ENCODE measurements at regions not wholly inside any gene's neighbourhood (a gene's known extent, or its start where the extent isn't known, plus 50 kb on each side); places are given as distances from the start of the nearest gene placed in this dataset.

DNA sequence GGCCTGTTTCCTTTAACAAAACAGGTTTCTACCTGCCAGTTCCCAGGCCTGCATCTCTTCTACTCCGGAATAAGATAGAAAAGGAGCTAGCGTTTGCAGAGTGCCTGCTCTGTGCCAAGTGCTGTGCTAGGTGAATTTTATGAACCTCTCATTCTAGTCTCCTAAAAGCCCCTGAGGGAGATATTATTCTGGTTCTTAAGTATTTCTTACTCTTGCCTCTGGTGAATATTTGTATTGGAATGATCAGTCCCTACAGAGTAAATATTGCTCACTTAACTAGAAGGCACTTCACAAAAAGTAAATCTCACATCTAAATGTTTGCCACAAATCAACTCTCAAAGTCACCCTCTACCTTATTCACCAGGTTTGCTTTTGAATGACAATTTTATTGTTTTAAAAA lies 227.1 kb downstream of the AUH start:
- no peak overlapping the region for H3K27ac ChIP-seq
- no peaks in the 10 kb centered on the region for H3K27me3 ChIP-seq
- no peaks in the 10 kb centered on the region for H3K9me3 ChIP-seq (replicated peaks)
- no peak overlapping the region for H3K4me3 ChIP-seq
- DNase-seq: no peak
- H3K4me1 ChIP-seq: no peaks in the 10 kb centered on the region
- no peaks in the 10 kb centered on the region for H3K36me3 ChIP-seq

DNA sequence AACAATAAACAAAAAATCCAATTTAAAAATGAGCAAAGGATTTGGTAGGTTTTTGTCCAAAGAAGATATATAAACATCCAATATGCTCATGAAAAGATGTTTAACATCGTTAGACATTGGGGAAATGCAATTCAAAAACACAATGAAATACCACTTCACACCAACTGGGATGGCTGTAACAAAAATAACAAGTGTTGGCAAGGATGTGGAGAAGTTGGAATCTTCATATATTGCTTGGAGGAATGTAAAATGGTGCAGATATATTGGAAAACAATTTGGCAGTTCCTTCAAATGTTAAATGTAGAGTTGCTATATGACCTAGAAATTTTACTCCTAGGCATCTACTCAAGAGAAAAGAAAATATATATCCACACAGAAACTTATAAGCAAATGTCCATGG lies 224.3 kb downstream of the AUH start:
- no peak overlapping the region for H3K4me3 ChIP-seq
- DNase-seq: no peak

DNA sequence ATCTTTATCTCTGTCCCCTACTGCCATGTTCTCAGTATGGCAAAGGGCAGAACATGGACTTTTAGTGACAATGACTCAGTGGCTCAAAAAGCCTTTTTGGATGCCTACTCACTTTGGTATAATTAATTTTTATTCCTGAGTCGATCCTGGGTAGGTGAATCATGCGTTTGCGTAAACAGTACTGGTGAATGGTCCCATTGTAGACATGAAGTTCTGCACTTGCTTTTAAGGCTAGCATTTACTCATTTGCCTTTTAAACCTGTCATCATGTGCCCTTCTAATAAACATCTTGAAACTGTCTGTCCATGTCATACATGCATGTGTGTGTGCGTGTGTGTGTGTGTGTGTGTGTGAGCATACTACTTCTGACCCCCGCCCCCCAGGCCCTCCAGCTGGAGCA lies 223.0 kb downstream of the AUH start:
- Histone ChIP-seq H3K36me3 (no peaks in the 10 kb centered on the region), H3K27ac (no peak overlapping the region), H3K4me1 (no peaks in the 10 kb centered on the region), H3K4me3 (no peak overlapping the region), H3K9me3 (replicated peaks) (no peaks in the 10 kb centered on the region), H3K27me3 (no peaks in the 10 kb centered on the region)
- no peak for DNase-seq

More for the DNA sequence above, 224.3 kb downstream of the AUH start:
- Histone ChIP-seq H3K9me3 (replicated peaks) (no peaks in the 10 kb centered on the region), H3K27me3 (no peaks in the 10 kb centered on the region), H3K4me1 (no peaks in the 10 kb centered on the region), H3K36me3 (no peaks in the 10 kb centered on the region), H3K27ac (no peak overlapping the region)

DNA sequence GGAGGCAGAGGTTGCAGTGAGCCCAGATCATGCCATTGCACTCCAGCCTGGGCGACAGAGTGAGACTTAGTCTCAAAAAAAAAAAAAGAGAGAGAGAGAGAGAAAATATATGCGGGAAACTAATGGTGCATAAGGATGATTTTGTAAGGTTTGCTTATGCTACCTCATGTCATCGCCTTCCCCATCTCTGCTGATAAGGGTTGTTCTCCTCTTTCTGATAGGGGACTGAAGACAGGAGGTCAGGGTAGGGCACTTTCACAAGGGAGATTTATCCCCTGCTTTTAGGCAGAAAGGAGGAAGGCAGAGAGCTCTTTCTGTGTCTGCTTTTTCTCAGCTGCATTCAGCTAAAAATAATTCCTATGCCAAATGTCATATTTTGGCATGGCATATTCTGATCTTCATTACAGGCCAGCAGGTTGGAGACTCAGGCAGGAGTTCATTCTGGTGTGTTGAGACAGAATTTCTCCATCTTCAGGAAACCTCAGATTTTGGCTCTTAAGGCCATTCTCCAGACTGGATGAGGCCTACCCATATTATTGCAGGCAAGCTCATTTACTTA lies 220.2 kb downstream of the AUH start:
- Histone ChIP-seq H3K4me1 (no peaks in the 10 kb centered on the region), H3K36me3 (no peaks in the 10 kb centered on the region), H3K27me3 (no peaks in the 10 kb centered on the region), H3K9me3 (replicated peaks) (no peaks in the 10 kb centered on the region), H3K27ac (no peak overlapping the region), H3K4me3 (no peak overlapping the region)
- no peak for DNase-seq

DNA sequence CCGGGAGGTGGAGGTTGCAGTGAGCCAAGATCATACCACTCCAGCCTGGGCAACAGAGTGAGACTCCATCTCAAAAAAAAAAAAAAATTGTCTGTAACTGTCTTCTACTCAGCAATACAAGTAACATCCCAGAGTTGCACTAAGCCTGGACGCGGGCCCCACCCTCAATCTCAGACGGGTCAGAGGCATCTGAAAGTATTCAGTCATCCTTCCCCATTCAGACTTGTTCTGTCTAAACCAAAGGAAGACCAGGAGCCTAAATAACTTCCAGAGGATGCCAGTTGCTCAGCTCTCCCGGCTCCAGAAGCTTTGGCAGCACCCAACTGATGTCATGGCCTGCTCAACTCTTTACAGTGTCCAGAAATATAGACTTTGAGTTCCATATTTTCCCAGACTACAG lies 218.6 kb downstream of the AUH start:
- no peak for DNase-seq
- no peaks in the 10 kb centered on the region for H3K27me3 ChIP-seq
- H3K4me1 ChIP-seq: no peaks in the 10 kb centered on the region
- no peaks in the 10 kb centered on the region for H3K9me3 ChIP-seq (replicated peaks)
- no peak overlapping the region for H3K27ac ChIP-seq
- no peak overlapping the region for H3K4me3 ChIP-seq
- H3K36me3 ChIP-seq: no peaks in the 10 kb centered on the region

DNA sequence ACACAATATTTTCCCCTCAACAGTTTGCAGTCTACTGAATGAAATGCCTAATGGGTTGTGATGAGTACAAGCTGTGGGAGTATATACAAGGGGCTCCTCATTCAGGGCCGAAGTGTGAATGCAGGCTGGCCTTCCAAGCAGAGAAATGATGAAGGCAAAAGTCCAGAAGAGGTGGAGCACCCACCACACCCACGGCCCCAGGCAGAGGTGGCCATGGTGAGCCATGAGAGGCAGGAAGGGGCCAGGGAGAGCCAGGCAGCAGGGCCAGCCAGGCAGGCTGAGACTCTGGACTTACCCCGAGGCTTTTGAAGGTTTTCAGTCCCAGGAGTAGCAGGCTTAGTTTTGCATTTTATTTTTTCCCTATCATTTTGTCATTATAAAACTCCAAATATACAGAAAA lies 218.1 kb downstream of the AUH start:
- Histone ChIP-seq H3K9me3 (replicated peaks) (no peaks in the 10 kb centered on the region), H3K36me3 (no peaks in the 10 kb centered on the region), H3K4me1 (no peaks in the 10 kb centered on the region), H3K27ac (no peak overlapping the region), H3K4me3 (no peak overlapping the region), H3K27me3 (no peaks in the 10 kb centered on the region)
- no peak for DNase-seq

DNA sequence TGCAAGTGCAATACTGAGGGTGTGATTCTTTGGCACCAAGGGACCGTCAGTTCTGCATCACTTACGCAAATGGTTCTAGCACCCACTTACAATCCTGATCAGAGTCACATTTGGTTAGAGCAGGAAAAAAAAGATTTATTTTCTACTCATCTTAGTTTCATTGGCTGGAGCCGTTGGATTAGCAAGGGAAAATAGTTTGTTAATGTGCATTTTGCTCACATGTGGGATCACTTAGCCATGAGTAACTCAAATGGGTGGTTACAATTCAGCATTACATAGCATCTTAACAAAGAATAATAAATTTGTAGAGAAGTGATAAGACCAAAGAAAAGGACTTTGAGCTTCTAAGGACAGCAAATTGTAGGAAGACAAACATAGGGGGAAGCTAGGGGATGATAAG lies 216.9 kb downstream of the AUH start:
- no peaks in the 10 kb centered on the region for H3K36me3 ChIP-seq
- no peak for DNase-seq
- no peaks in the 10 kb centered on the region for H3K9me3 ChIP-seq (replicated peaks)
- H3K27ac ChIP-seq: no peak overlapping the region
- H3K27me3 ChIP-seq: no peaks in the 10 kb centered on the region
- H3K4me1 ChIP-seq: no peaks in the 10 kb centered on the region
- no peak overlapping the region for H3K4me3 ChIP-seq

DNA sequence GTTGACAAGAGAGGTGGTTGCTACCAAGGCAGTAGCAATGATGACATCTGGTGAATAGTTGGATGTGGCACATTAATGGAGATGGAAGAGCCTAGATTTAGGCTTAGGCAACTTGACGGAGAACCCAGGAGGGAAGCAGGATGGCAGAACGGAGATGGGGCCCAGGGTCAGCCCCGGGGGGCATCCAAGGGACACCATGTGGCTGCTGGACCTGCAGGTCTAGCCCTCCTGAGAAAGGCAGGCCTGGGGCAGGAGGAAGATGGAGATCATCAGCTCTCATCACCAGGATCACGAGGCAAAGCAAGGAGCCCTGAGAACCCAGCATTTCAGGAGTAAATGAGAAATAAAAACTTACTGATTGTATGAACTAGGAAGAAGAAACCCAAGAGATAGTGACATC lies 216.2 kb downstream of the AUH start:
- H3K36me3 ChIP-seq: no peaks in the 10 kb centered on the region
- H3K27ac ChIP-seq: no peak overlapping the region
- H3K4me3 ChIP-seq: no peak overlapping the region
- DNase-seq: no peak
- no peaks in the 10 kb centered on the region for H3K9me3 ChIP-seq (replicated peaks)
- no peaks in the 10 kb centered on the region for H3K27me3 ChIP-seq
- no peaks in the 10 kb centered on the region for H3K4me1 ChIP-seq

DNA sequence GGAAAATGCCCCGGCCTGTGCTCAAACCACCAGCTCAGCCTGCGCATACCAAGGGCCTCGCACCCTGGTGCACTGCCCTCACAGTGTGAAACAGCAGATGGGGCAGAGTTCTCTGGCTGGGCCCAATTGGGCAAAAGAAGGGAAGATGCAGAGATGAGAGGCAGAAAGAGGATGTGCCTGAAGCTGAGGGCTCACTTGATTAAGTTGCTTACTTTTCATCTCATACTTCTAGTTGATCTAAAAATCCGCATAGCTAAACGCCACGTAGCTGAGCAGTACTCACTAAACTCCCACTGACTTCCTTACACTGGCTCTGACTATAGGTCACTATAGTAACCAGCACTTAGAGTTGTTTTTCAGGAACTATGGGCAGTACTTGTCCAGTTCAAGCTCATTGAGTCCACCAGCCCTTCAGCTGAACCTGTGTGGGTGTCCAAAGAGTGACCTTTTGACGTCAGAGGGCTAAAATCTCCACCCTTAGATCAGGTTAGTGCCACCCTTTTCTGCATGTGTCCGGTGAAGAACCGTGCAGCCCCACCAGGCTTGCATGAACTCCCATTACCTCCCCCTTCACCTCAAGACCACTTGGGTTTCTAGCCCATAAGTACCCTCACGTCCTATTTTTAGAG lies 215.2 kb downstream of the AUH start:
- no peak for DNase-seq
- no peak overlapping the region for H3K27ac ChIP-seq
- H3K27me3 ChIP-seq: no peaks in the 10 kb centered on the region
- H3K9me3 ChIP-seq (replicated peaks): no peaks in the 10 kb centered on the region
- no peak overlapping the region for H3K4me3 ChIP-seq
- no peaks in the 10 kb centered on the region for H3K4me1 ChIP-seq
- no peaks in the 10 kb centered on the region for H3K36me3 ChIP-seq

DNA sequence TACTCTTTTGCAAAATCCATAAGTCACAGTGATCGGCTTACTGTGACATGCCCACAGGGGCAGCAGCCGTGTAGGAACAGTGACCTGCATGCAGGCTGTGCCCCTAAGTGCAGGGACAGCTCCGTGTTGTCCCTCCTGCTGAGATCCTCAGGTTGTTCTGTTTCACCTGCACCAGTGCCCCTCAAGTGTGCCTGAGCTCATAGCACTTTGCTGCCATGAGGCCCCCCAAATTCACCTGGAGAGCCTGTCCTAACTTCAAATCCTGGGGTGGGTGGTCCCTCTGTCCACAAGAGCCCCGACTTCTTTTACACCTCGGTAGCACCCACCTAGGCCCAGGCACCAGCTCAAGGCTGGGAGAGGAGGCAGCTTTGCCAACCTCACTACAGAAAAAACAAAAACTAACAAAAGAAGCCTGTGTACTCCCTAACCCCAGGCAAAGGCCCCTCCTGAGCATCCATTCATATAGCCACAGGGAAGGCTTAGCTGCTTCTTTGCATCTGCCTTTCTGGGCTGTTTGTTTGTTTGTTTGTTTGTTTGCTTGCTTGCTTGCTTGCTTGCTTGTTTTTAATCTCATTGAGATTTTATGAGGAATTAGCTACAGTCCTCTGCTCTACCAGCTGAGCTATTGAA lies 214.5 kb downstream of the AUH start:
- H3K27ac ChIP-seq: no peak overlapping the region
- no peaks in the 10 kb centered on the region for H3K4me1 ChIP-seq
- DNase-seq: no peak
- no peaks in the 10 kb centered on the region for H3K36me3 ChIP-seq
- no peaks in the 10 kb centered on the region for H3K9me3 ChIP-seq (replicated peaks)
- H3K4me3 ChIP-seq: no peak overlapping the region
- no peaks in the 10 kb centered on the region for H3K27me3 ChIP-seq

DNA sequence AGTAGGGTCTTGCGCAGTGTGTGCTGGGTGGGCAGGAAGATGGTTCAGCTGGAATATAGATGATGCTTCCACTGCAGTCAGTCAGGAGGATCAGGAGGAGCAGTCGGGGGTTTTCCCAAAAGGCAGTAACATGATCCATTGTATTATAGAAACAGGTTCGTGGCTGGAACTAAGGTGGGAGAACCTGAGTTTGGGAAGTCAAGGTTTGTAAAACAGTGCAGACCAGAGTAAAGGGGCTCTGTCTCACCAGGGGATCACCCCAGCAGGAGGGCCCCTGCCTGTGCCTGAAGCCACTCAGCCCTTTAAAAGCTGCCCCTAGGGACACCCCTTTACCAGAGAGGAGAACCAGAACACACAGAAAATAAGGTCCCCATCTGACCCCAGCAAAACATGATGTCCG lies 213.4 kb downstream of the AUH start:
- Histone ChIP-seq H3K4me1 (no peaks in the 10 kb centered on the region), H3K27me3 (no peaks in the 10 kb centered on the region), H3K27ac (no peak overlapping the region), H3K4me3 (no peak overlapping the region), H3K9me3 (replicated peaks) (no peaks in the 10 kb centered on the region), H3K36me3 (no peaks in the 10 kb centered on the region)
- DNase-seq: no peak

DNA sequence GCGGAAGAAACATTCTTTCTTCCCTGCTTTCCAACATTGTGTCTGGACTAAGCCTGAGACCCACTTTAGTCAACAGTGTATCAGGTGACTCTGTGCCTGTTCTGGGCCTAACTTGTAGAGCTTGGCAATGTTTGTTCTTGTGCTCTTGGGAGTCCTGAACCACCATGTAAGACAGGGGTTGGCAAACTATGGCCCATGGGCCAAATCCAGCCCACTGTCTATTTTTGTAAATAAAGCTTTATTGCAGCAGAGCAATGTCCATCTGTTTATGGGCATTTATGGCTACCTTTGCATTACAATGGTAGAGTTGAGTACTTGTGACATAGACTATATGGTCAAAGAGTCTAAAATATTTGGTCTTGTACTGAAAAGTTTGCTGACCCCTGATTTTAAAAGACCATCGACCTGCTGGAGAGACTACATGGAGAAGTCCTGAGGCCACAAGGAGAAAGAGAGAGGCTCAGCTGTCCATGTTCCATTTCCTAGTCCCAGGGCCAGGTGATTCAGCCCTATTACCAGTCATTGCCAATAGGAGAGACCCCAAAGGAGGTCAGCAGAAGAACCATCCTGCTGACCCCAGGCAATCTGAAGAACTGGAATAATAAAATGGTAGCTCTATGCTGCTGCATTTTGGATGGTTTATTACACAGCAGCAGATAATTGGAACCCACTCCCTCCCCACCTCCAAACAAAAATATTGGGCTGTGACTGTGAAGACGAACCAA lies 211.3 kb downstream of the AUH start:
- Histone ChIP-seq H3K27ac (no peak overlapping the region), H3K9me3 (replicated peaks) (no peaks in the 10 kb centered on the region), H3K27me3 (no peaks in the 10 kb centered on the region), H3K4me1 (no peaks in the 10 kb centered on the region), H3K4me3 (no peak overlapping the region), H3K36me3 (no peaks in the 10 kb centered on the region)
- no peak for DNase-seq

DNA sequence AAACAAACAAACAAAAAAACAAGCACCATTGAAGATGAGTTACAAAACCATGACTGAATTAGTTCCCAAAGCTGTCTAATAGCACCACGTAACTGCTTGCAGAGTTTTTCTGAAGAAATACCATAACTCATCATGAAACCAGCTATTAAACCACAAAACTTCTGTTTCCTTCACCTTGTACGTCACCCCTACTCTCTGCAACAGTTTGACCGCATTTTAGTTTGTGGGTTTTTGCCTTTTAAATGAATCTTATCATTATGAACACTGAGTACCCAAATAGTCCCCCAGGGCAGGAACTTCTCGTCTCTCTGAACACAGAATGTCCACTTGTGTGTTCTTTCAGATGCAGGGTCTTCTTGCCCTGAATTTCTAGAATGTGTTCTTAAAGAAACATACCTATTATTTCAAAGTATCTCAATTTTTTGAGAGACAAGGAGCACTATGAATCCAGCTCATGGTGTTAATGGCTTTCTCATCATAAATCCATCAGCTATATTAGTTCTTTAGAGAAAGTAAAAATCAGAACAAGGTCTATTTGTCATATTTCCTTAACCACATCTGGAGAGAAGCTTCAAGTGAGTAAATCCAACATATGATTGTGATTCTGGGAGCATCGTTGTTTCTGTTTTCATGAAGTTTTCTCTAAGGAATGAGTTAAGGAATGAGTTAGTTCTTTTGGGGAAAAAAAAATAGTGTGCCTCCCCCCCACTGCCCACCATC lies 210.6 kb downstream of the AUH start:
- no peak for DNase-seq
- H3K36me3 ChIP-seq: no peaks in the 10 kb centered on the region
- H3K27me3 ChIP-seq: no peaks in the 10 kb centered on the region
- H3K4me1 ChIP-seq: no peaks in the 10 kb centered on the region
- no peak overlapping the region for H3K4me3 ChIP-seq
- no peak overlapping the region for H3K27ac ChIP-seq
- H3K9me3 ChIP-seq (replicated peaks): no peaks in the 10 kb centered on the region

DNA sequence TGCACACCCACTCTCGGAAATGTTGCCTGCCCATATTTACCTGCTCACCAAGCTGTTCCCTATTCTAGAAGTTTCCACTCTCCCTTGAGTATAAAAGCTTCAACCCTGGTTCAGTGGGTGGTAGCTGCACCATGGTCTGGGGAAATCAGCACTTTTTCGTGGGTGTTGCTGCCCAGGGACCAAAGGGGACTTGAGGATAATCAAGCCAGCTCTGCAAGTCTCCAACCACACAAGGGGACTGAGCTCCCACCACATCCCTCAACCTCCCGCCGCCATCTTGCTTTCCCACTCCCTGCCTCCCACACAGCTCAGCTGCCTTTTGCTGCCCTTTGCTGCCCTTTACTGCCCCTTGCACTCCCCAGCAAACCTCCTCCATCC lies 210.0 kb downstream of the AUH start:
- Histone ChIP-seq H3K27ac (no peak overlapping the region), H3K4me3 (no peak overlapping the region), H3K9me3 (replicated peaks) (no peaks in the 10 kb centered on the region), H3K27me3 (no peaks in the 10 kb centered on the region), H3K36me3 (no peaks in the 10 kb centered on the region), H3K4me1 (no peaks in the 10 kb centered on the region)
- DNase-seq: no peak

DNA sequence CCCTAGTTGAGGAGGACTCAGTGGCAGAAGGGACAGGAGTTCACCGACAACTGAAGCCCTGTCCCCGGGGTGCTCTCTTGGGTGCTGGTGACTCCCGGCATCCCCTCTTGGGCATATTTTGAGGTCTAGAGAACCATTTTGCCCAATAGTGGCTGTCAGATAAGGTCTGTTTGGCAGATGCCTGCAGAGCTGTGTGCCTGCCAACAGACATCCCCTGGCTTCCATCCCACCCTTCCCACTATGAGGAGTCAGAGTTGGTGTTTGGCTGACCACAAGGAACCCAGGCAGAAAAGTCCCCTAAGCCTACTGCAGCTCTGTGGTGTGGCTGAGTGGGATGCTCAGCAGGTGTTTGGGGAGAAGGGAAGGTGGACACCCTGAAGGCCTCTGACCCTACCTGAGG lies 207.0 kb downstream of the AUH start:
- H3K4me3 ChIP-seq: no peak overlapping the region
- no peak for DNase-seq
- no peaks in the 10 kb centered on the region for H3K27me3 ChIP-seq
- no peak overlapping the region for H3K27ac ChIP-seq
- no peaks in the 10 kb centered on the region for H3K9me3 ChIP-seq (replicated peaks)
- H3K4me1 ChIP-seq: no peaks in the 10 kb centered on the region
- no peaks in the 10 kb centered on the region for H3K36me3 ChIP-seq
